ENCODE measurements at regions not wholly inside any gene's neighbourhood (a gene's known extent, or its start where the extent isn't known, plus 50 kb on each side); places are given as distances from the start of the nearest gene placed in this dataset.
"Not testable (repeated sequence)": the region's sequence is repeated elsewhere in the genome, so short reads cannot be mapped to it uniquely, and the experiment has no call there.

DNA sequence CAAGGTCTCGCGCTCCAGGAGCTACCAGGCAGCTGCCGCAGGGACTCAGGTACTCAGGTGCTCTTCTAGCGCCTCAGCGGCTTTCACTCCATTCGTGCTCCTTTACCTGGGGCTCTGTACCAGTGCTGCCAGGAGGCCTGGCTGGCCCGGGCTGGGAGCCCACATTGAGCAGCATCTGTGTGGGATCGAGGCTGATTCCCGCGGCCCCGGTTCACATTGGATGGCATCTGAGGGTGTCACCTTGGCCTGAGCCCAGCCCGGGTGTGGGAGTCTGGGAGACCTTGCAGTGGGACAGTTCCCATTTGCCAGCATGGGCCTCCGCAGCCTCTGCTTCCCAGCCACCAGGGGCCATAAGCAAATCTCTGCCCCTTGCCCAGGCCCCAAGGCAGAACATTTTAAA lies 96.9 kb downstream of the NPIPB11 start:
- FAIRE-seq = not testable (repeated sequence)

DNA sequence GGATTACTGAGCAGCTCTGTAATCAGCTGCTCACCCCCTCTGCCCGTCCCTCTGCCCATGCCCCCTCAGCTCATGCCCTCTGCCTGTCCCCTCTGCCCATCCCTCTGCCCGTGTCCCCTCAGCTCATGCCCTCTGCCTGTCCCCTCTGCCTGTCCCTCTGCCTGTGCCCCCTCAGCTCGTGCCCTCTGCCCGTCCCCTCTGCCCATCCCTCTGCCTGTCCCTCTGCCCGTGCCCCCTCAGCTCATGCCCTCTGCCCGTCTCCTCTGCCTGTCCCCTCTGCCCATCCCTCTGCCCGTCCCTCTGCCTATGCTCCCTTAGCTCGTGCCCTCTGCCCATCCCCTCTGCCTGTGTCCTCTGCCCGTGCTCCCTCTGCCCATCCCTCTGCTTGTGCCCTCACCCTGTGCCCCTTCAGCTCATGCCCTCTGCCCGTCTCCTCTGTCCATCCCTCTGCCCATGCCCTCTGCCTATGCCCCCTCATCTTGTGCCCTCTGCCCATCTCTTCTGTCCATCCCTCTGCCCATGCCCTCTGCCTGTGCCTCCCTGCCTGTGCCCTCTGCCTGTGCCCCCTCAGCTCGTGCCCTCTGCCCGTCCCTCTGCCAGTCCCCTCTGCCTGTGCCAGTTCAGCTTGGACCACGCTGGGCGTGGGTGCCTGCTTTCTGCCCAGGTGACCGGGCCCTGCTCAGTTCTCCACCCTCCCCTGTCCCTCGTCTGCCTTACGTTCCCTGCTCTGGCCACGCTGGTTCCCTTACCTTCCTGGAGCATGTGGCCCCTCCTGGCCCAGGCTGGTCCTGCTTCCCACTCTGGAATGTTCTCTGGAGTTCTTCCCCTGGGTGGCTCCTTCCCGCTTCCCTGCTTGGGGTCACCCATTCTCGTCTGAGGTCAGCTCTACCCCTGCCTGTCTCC lies 97.6 kb downstream of the NPIPB11 start:
- FAIRE-seq = no peak

DNA sequence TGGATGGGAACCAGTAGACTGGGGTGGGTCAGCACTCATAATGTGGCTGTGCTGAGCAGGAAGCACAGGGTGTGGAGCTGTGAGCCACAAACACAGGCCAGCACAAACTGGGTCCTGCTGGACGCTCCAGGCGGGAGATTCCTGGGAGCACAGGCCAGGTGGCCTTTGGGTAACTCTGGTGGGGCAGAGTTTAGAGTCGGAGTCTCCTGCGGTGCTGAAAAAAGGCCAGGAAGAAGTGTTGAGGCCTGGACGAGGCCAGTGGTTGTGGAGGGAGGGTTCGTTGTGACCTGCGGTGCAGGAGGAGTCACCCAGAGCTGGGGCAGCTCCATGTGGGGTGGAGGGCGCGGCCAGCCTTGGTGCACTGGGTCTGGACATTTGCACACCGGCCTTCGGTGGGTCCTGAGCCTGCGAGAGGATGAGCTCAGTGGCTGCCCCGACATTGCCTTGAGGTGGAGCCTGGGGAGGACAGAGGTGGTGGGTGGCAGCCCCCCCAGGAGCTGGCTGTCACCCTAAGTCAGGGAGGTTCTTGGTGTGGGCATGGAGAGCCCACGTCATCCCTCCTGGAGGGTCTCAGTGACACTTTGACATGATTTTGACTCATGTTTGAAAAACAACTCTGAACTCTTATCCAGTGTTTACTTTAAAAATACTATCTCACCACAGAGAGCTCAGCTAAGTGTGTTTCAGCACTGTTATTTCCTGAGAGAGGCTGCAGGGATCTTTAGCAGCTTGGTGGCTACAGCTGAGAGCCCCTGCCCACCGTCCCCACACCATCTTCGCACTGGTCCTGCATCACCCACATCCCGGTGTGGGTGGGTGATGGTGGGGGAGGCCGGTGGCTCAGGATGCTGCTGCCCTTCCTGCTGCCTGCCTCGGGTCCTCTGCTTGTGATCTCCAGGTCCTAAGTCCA lies 98.7 kb downstream of the NPIPB11 start:
- no peak for FAIRE-seq

DNA sequence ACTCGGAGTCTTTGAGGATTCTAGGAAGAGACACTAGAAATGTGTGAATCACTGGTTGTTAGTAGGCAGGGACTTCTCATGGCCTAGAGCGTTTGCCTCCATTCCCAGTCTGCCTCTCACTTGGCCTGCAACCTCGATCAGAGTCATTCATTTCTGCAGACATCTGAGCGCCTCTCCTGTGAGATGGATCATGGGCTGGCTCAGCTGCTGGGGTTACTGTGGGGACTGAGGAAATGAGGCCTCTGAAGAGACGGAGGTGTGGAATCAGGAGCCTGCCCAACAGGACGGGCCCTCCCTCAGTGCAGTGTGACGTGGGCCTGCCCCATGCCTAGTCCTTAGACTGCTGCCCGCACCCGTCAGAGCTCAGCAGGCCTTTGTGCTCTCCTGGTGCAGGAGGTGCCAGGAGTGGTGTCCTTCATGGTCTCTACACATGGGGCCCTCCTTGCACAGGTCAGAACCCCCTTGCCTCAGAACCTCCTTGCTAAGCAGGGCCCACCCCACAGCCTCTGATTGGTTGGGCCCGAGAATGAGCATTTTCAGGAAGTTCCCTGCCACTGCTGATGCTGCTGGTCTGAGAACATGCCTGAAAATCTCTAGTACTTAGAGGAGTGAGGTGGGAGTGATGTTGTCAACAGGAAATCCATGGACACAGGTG lies 99.4 kb downstream of the NPIPB11 start:
- no peak for FAIRE-seq

DNA sequence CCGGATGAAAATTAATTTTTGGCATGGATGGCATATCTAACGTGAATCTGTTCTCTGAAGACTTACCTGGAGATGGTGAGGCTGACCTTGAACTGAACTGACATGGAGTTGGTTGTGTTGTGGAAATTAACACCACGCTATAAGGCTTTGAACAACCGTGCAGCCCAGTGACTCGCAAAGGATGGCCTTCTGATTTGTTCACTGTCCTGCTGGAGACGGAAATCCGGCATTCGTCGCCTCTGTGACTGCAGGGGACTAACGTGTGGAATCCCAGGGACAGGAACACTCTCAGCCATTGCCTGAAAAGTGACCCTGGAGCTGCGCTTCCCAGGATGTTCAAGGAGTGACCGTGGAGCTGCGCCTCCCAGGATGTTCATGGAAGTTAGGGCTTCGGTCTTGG lies 100.3 kb downstream of the NPIPB11 start:
- FAIRE-seq = no peak

DNA sequence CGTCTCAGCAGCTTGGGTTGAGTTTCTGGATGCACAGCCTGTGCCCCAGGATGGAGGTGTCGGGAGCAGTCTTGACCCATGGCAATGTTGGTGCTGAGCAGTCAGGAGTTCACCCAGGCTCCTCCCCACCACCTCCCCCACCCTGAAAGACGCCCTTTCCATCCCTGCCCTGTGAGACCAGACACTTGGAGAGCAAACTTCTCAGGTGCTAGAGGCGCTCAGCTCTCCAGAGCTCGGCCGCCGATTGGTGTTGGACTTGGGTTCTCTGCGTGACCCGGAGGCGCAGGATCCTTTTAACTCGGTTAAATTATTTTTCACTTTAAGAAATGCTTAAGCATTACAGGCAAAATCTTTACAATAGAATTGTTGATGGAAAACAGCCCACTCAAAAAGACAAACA lies 101.5 kb downstream of the NPIPB11 start:
- FAIRE-seq = not testable (repeated sequence)

DNA sequence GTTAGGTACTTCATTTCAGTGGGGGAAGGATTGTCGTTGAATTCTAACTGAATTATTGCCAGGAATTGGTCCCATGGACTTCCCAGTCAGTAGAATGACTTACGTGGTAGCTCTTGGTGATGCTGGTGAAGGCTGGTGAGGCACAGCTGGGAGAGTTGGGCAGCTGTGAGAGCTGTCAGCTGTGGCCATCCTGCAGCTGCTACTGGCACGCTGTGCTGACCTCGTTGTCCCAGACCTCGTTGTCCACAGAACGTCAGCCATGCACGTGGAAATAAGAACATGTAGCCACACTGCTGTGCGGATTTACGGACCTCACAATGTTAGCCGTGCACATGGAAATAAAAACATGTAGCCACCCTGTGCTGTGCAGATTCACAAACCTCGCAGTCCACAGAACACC lies 102.3 kb downstream of the NPIPB11 start:
- no peak for FAIRE-seq

DNA sequence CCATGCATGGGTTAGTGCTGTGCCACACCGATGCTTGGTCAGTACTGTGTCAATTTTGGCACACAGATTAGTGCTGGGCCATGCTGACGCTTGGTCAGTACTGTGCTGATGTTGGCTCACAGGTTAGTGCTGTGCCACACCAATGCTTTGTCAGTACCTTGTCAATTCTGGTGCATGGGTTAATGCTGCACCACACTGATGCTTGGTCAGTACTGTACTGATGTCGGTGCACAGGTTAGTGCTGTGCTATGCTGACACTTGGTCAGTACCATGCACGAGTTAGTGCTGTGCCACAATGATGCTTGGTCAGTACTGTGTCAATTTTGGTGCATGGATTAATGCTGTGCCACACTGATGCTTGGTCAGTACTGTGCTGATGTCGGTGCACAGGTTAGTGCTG lies 103.0 kb downstream of the NPIPB11 start:
- no peak for FAIRE-seq

DNA sequence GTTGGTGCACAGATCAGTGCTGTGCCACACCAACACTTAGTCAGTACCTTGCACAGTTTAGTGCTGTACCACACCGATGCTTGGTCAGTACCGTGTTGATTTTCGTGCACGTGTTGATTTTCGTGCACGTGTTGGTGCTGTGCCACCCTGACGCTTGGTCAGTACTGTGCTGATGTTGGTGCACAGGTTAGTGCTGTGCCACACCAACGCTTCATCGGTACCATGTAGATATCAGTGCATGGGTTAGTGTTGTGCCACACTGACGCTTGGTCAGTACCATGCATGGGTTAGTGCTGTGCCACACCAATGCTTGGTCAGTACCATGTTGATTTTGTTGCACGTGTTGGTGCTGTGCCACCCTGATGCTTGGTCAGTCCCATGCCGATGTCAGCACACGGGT lies 103.5 kb downstream of the NPIPB11 start:
- no peak for FAIRE-seq

DNA sequence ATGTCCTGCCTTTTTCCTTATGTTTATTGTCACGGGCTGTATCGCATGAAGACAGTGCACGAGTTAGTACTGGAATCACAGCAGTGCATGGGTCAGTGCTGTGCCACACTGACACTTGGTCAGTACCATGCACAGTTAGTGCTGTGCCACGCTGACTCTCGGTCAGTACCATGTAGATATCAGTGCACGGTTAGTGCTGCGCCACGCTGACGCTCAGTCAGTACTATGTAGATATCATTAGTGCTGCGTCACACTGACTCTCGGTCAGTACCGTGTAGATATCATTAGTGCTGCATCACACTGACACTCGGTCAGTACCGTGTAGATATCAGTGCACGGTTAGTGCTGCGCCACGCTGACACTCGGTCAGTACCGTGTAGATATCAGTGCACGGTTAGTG lies 104.1 kb downstream of the NPIPB11 start:
- not testable (repeated sequence) for FAIRE-seq

DNA sequence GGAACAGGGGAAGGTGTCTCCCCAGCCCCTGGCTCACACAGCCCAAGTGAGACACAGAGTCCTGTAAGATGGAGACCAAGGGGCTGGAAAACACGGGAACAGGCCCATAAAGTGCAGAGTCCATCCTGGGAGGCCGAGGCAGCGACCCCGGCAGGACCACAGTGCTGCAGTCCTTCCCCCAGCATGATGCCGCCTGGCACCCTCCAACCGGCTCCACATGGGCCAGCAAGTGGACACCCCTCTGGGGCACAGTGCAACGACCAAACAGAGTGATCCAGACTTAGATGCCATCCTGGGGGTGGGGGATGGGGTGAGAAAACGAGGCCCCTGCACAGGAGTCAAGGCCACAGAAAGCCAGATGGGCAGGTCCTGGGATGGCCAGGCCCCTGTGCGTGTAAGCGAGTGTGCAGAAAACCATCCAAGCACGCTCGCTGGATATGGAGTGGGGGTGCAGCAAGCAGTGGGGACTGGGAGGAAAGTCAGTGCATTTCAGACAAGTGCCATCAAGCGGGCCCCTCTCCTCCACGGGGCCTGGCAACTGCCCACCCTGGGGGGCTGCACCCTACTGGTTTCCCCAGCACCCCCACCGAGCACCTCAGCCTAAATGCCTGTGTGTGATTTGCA lies 104.7 kb downstream of the NPIPB11 start:
- not testable (repeated sequence) for FAIRE-seq

DNA sequence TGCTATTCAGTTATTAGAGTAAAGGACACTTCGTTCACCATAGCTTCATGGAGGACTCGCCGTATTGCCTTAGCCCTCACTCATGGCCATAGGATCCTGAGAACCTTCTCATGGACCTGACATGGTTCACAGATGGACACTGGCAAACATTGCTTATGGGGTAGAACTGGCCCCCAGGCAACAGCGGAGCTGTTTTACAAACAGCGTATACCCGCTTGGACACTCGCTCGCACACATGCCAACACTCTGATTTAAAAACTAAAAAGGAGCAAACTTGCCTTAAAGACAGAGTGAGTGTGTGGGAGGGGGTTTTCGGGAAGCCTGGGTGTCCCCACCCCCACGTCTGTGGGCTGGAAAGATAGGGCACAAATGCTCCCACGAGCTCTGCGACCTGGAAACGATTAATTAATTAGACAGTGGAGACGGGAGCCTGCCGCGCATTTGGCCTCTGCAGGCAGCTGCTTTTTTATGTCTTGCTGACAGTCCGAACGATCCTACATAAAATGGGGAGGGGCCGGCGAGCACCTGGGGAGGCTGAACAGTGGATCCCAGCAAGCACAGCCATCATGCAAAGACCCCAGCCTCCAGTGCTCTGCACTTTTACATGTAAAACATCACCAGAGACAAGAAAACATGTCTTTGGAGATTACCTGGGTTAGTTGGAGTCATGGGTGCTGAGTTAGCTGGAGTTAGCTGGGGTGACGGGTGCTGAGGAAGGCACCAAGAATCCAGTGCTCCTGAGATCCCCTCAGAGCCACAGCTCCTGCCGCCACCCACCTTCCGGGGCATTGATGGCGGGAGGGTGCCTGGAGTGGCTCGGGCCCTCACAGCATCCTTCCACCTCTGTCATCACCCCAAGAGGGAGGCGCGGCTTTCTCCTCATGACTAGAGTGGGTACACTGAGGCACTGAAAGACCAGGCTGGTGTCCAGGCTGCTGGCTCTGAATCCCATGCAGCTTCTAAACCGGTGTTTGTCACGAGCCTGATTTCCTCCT lies 105.7 kb downstream of the NPIPB11 start:
- not testable (repeated sequence) for FAIRE-seq

DNA sequence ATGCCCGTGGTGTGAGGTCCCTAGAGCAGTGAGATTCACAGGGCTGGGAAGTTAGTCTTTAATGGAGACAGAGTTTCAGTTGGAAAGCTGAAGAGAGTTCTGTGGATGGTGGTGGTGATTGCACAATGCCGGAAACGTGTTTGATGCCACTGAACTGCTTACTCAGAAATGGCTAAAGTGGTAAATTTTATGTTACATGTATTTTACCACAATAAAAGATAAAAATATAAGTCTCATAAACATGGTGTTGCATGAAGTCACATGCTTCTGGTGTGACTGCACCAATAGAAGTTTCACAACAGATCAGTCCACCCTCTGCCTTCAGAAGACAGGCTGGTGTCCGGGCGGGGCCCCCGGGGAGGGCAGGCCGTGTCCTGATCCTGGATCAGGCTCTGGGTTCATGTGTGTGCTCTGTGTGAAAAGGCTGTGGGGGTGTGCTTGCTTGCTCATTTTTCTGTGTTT lies 106.5 kb downstream of the NPIPB11 start:
- FAIRE-seq = not testable (repeated sequence)

DNA sequence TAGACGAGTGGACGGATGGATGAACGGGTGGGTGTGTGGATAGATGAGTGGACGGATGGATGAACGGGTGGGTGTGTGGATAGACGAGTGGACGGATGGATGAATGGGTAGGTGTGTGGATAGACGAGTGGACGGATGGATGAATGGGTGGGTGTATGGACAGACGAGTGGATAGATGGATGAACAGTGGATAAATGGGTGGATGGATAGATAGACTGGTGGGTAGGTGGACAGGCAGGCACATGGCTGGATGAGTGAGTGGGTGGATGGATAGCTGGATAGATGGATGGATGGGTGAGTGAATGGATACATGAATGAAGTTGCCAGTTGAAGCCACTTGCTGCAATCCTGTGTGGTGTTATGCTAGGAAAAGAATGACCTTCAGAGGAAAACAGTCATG lies 107.5 kb downstream of the NPIPB11 start:
- FAIRE-seq = not testable (repeated sequence)

DNA sequence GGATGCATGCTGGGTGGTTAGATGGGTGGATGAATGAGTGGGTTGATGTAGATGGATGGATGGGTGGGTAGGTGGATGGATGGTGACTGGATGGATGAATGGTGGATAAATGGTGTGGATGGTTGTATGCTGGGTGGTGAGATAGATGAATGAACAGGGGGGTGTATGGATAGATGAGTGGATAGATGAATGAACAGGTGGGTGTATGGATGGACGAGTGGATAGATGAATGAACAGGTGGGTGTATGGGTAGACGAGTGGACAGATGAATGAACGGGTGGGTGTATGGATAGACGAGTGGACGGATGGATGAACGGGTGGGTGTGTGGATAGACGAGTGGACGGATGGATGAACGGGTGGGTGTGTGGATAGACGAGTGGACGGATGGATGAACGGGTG lies 108.2 kb downstream of the NPIPB11 start:
- FAIRE-seq = not testable (repeated sequence)

DNA sequence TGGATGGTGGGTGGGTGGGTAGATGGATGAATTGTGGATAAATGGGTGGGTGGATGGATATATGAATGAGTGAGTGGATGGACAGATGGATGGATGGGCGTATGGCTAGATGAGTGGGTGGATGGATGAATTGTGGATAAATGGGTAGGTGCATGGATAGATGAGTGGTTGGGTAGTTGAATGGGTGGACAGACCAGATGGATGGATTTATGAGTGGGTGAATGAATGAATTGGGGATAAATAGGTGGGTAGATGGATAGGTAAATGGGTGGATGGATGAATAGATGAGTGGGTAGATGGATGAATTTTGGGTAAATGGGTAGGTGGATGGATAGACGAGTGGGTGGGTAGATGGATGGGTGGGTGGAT lies 108.7 kb downstream of the NPIPB11 start:
- FAIRE-seq = not testable (repeated sequence)

DNA sequence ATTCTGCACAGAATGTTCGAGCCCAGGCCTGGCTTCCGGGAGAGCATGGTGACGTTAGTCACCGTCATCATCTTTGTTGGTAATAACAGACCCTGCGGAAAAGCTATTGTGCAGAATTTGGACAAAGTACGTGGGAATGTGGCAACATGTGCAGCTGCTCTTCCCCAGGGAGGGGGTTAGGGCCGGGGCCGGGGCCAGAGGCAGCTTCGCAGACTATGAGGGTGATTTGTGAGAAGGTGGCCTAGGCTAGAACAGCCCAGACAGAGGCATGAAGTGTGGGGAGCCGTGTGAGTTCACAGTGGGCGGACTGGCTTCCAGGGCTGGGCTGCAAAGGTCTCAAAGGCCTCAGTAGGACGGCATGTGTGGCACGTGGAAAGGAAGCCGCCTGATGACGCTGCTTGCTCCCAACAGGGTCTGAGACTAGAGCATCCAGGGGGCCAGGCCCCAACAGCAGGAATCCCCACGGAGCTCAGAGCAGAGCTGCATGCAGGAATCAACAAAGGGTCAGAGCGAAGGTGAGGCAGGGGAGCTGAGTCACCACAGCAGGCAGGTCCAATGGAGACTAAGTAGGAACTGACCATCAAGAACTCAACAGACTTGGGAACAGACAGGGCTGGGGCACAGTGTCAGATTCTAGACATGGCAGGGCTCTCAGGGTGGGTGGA lies 109.2 kb downstream of the NPIPB11 start:
- FAIRE-seq = not testable (repeated sequence)

DNA sequence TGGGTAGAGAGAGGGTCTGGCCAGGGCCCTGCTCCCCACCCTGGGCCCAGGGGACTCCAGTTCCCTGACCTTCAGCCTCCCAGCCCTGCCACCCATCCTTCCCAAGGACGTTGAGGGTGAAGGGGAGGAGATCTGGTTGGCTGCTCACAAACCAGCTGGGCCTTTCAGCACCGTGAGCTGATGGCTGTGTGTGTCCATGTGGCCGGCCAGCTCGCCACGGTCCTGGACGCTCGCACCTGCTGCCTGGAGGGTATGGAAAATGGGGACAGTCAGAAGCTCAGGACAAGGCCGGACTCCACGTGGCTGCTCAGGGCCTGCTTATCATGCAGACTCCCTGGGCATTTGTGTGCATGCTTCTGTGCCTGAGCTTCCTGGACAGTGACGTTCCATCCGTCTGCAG lies 110.3 kb downstream of the NPIPB11 start:
- not testable (repeated sequence) for FAIRE-seq

DNA sequence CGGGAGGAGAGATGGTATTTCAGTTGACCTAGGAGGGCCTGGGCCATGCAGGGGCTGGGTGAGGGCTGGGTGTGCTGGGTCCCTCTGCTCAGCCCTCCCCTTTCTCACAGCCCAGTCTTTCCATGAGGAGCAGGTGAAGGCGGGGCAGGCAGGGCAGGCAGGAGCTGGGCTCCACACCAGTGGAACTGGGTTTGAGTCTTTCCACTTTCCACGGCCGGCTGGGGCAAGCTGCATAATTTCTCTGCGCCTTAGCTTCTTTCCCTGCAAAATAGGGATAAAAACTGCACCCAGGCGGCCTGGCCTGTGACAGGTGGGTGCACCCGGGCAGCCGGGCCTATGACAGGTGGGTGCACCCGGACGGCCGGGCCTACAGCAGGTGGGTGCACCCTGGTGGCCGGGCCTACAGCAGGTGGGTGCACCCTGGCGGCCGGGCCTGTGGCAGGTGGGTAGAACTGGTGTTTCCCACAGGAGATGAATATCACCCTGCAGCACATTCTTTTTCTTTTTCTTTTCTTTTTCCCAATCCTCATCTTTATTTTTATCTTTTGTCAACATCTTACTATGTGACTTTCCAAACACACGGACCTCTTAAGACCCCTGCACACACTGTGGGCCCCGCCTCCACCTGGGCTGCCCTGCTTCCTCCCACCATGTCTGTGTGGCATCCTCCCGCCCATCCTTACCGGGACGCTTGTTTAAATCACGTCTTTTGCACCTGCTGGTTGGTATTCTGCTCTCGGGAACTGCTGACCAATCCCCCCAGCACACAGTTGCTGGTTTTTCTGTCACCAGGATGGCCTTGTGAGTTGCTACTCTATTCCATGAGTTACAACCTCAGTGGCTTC lies 111.3 kb downstream of the NPIPB11 start:
- not testable (repeated sequence) for FAIRE-seq
